ENCODE measurements at regions not wholly inside any gene's neighbourhood (a gene's known extent, or its start where the extent isn't known, plus 50 kb on each side); places are given as distances from the start of the nearest gene placed in this dataset.

DNA sequence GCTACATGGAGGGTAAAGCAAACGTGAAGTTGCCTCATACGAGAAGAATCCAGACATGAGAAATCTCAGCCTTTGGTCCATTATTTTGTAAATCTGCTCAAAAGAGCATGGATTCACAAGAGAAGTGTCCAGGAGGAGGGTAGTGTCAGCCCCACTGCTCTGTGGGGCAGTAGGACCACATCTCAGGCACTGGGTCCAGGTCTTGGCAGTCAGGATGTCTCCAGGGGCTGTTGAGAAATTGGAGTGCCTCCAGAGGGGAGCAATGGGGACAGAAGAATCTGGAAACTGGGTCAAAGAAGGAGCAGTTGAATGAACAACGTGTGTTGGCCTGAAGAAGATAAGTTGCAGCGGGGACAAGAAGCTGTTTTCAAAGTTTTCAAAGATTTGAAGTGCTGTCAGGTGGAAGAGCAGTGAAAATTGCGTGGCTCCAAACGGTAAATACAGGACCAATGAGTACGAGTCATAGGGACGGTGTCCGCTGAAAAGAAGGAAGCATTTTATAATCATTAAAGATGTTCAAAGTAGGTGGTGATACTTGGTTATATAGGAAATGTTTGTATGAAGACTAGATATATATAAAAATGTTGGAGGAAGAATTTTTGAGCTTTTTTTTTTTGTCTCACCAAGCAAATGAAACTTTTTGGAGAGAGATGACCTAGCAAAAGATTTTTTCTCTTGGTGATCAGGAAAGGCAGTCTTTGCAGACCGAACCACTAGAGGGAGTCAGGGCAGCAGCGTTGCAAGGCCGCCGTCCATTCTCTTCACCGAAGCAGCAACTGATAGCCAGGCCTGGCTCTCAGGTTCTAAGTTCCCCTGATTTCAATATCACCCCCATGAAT is 57.1 kb upstream of the ZBED3 start:
- Histone ChIP-seq H3K9me3 (no peaks in the 10 kb centered on the region), H3K27ac (no peak overlapping the region), H3K36me3 (ENCODE audit: low read depth, missing control alignments) (no peaks in the 10 kb centered on the region), H3K27me3 (no peaks in the 10 kb centered on the region), H3K4me3 (no peak overlapping the region), H3K4me1 (no peaks in the 10 kb centered on the region)
- WGBS, 2 donors: 39 to 47% methylated on average over 14 of the region's 14 CpGs
- intact Hi-C loops (cut with DNase I; ENCODE audit: low total_unique reads): no loop called here
- peak; percentile 90 for DNase-seq
- TF ChIP-seq, protein P1, sequence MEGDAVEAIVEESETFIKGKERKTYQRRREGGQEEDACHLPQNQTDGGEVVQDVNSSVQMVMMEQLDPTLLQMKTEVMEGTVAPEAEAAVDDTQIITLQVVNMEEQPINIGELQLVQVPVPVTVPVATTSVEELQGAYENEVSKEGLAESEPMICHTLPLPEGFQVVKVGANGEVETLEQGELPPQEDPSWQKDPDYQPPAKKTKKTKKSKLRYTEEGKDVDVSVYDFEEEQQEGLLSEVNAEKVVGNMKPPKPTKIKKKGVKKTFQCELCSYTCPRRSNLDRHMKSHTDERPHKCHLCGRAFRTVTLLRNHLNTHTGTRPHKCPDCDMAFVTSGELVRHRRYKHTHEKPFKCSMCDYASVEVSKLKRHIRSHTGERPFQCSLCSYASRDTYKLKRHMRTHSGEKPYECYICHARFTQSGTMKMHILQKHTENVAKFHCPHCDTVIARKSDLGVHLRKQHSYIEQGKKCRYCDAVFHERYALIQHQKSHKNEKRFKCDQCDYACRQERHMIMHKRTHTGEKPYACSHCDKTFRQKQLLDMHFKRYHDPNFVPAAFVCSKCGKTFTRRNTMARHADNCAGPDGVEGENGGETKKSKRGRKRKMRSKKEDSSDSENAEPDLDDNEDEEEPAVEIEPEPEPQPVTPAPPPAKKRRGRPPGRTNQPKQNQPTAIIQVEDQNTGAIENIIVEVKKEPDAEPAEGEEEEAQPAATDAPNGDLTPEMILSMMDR (IDR thresholded peaks at IDR 0.05): peak; percentile 71 to 77 (median 75)
- no peak for TF ChIP-seq POLR2A (IDR thresholded peaks at IDR 0.05)

DNA sequence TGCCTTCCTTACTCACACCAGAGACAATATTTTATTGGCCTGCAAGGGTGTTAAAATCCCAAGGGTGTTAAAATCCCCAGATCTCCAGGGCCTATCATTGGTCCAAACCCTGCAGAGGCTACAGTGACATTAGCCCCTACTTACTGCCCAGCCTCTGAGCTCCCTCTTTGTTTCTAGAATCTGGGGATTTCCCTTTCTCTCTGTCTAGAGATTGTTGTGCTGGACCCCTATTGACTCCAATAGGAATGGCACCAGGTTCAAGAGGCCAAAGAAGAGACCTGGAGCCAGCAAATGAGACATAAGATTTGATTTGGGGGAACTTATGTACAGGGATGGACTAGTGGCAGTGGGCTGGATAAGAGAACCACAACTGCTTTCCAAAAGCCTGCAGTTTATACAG is 53.3 kb upstream of the ZBED3 start:
- intact Hi-C loops (cut with DNase I; ENCODE audit: low total_unique reads): no loop called here
- Histone ChIP-seq H3K4me1 (no peaks in the 10 kb centered on the region), H3K27me3 (no peaks in the 10 kb centered on the region), H3K4me3 (no peak overlapping the region), H3K36me3 (ENCODE audit: low read depth, missing control alignments) (no peaks in the 10 kb centered on the region), H3K27ac (no peak overlapping the region), H3K9me3 (no peaks in the 10 kb centered on the region)
- TF ChIP-seq, protein P1 (IDR thresholded peaks at IDR 0.05): no peak
- TF ChIP-seq POLR2A (IDR thresholded peaks at IDR 0.05): no peak
- DNase-seq: no peak

DNA sequence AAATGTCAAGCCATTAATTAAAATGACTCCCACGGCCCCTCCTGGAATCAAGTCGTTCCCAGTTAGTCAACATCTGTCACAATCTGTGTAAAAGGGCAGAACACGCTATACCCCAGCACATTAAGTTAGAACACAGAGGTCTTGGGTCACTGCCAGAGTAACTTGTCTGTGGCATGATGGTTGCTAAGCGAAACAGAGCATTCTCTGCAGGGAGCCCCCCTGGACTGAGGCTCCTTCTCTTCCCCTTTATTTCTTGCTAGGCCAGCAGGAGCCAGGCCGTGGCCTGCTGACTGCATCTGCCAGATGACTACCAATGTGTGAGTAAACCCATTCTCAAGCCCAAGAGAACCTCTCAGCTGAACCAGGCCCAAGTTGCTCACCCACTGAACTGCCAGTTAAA is 51.9 kb upstream of the ZBED3 start:
- TF ChIP-seq, protein P1 (IDR thresholded peaks at IDR 0.05): no peak
- no peak for TF ChIP-seq POLR2A (IDR thresholded peaks at IDR 0.05)
- Histone ChIP-seq H3K4me3 (no peak overlapping the region), H3K4me1 (no peaks in the 10 kb centered on the region), H3K27ac (no peak overlapping the region), H3K27me3 (no peaks in the 10 kb centered on the region), H3K9me3 (no peaks in the 10 kb centered on the region), H3K36me3 (ENCODE audit: low read depth, missing control alignments) (no peaks in the 10 kb centered on the region)
- 34 to 35% methylated on average over 5 of the region's 5 CpGs for WGBS, 2 donors
- intact Hi-C loops (cut with DNase I; ENCODE audit: low total_unique reads): no loop called here
- DNase-seq: peak; percentile 44

Small RNA genes in the stretch of these regions (small RNA-seq; reads per million reads assigned to genes)
- gene HMGB1P35: 0 reads per million in 2 donors

Measured in testis (tissue), 2 donors.